Eye (tissue), 1 donor: ENCODE measurements at regions not wholly inside any gene's neighbourhood (a gene's known extent, or its start where the extent isn't known, plus 50 kb on each side); places are given as distances from the start of the nearest gene placed in this dataset.
"Not testable (repeated sequence)": the region's sequence is repeated elsewhere in the genome, so short reads cannot be mapped to it uniquely, and the experiment has no call there.

ENCODE experiments used
- DNase-seq: peaks from one replicate; pipeline ENCODE4 v3.0.0-alpha.2; 2015

- DNase-seq, result no peak
Measured at GRCh38 chr5:109574985-109575384, 114.7 kb upstream of the MAN2A1 start.

- DNase-seq, result no peak
Measured at GRCh38 chr5:109573766-109574165, 116.0 kb upstream of the MAN2A1 start.

GRCh38 chr5:109573256-109573655, 116.5 kb upstream of the MAN2A1 start:
- no peak for DNase-seq

- DNase-seq, result no peak
Measured at GRCh38 chr5:109571785-109572184, 117.9 kb upstream of the MAN2A1 start.

GRCh38 chr5:109570362-109570874, 119.3 kb upstream of the MAN2A1 start:
- no peak for DNase-seq

GRCh38 chr5:109567374-109568044, 122.2 kb upstream of the MAN2A1 start:
- DNase-seq, result no peak

- DNase-seq, result no peak
Measured at GRCh38 chr5:109566361-109566760, 123.4 kb upstream of the MAN2A1 start.

- no peak for DNase-seq
Measured at GRCh38 chr5:109563739-109564138, 126.0 kb upstream of the MAN2A1 start.

GRCh38 chr5:109563189-109563588, 126.5 kb upstream of the MAN2A1 start:
- no peak for DNase-seq

- DNase-seq, result no peak
Measured at GRCh38 chr5:109562441-109562840, 127.3 kb upstream of the MAN2A1 start.

GRCh38 chr5:109561447-109561846, 128.3 kb upstream of the MAN2A1 start:
- DNase-seq, result no peak

GRCh38 chr5:109560554-109560953, 129.2 kb upstream of the MAN2A1 start:
- no peak for DNase-seq

- DNase-seq, result no peak
Measured at GRCh38 chr5:109558952-109559351, 130.8 kb upstream of the MAN2A1 start.

GRCh38 chr5:109558364-109558763, 131.4 kb upstream of the MAN2A1 start:
- no peak for DNase-seq

GRCh38 chr5:109553846-109554245, 135.9 kb upstream of the MAN2A1 start:
- DNase-seq, result no peak

GRCh38 chr5:109551234-109551633, 138.5 kb upstream of the MAN2A1 start:
- DNase-seq, result not testable (repeated sequence)

- DNase-seq, result no peak
Measured at GRCh38 chr5:109550077-109550476, 139.7 kb upstream of the MAN2A1 start.

GRCh38 chr5:109546461-109546860, 136.7 kb upstream of the PJA2 start:
- DNase-seq, result no peak

- DNase-seq, result not testable (repeated sequence)
Measured at GRCh38 chr5:109544873-109545272, 135.1 kb upstream of the PJA2 start.

- not testable (repeated sequence) for DNase-seq
Measured at GRCh38 chr5:109538692-109539091, 128.9 kb upstream of the PJA2 start.

- not testable (repeated sequence) for DNase-seq
Measured at GRCh38 chr5:109535090-109535489, 125.3 kb upstream of the PJA2 start.

- peak; percentile 16 for DNase-seq
Measured at GRCh38 chr5:109533751-109534272, 124.0 kb upstream of the PJA2 start.

GRCh38 chr5:109532773-109533364, 123.1 kb upstream of the PJA2 start:
- DNase-seq, result no peak

- no peak for DNase-seq
Measured at GRCh38 chr5:109531262-109531661, 121.5 kb upstream of the PJA2 start.
